ENCODE measurements at regions not wholly inside any gene's neighbourhood (a gene's known extent, or its start where the extent isn't known, plus 50 kb on each side); places are given as distances from the start of the nearest gene placed in this dataset.
"Not testable (repeated sequence)": the region's sequence is repeated elsewhere in the genome, so short reads cannot be mapped to it uniquely, and the experiment has no call there.

- no peak for DNase-seq
These were observed 107.1 kb upstream of the GSE1 start for GRCh38 chr16:85505794-85506634.

DNA sequence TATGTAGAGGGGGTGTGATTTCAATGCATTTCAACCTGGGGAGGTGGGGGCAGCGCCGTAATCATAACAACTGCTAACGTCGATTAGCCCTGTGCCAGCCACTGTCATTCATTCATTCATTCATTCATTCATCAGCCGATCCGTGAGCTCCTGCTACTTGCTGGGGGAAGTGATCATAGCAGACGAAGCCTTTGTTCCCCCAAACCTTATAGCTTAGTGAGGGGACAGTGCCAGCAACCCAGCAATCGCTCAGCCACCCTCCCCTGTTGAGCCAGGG, 106.5 kb upstream of the GSE1 start:
- DNase-seq = no peak

GRCh38 chr16:85507342-85507741, 105.8 kb upstream of the GSE1 start:
- no peak for DNase-seq

- no peak for DNase-seq
These were observed 104.7 kb upstream of the GSE1 start for GRCh38 chr16:85508388-85508787.

GRCh38 chr16:85508993-85509392, 104.1 kb upstream of the GSE1 start:
- no peak for DNase-seq

- DNase-seq = no peak
These were observed 103.0 kb upstream of the GSE1 start for GRCh38 chr16:85510041-85510659.

DNA sequence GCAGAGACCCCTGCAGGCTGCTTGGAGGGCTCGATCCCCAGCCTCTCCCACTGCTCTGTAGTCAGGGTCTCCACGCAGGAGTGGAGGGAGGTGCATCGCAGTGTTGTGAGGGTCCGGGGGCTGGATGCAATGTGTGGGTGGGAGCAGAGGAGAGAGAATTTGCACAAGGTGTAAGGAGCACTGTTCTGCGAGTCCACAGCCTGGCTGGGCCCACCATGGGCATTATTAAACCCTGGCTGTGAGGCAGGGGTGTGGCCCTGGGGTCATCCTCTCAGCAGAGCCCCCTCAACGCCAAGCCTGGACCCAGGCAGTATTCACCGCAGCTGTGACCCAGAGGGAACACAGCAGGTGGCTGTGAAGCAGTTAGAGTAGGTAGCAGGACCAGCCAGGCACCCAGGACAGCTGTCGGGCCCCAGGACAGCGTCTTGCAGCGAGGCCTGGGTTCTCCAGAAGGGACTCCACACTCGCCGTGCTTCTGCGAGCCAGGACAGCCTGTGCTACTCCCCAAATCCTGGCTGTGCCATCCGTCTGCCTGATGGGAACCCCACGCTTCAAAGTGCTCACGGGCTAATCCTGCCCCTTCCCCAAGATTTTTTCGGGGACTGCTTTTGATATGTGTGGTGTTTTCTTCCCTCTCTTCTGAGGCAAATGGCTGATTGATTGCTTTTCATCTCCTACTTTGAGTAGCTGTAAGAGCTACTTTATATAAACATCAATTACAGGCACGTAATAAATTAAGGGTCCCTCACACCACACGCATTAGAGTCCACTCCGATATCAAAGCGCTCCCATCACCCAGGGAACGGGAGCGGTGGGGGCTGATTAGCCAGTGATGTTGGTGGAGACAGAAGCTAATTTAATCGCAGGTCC, 100.9 kb upstream of the GSE1 start:
- no peak for DNase-seq

- no peak for DNase-seq
These were observed 100.4 kb upstream of the GSE1 start for GRCh38 chr16:85512808-85513115.

DNA sequence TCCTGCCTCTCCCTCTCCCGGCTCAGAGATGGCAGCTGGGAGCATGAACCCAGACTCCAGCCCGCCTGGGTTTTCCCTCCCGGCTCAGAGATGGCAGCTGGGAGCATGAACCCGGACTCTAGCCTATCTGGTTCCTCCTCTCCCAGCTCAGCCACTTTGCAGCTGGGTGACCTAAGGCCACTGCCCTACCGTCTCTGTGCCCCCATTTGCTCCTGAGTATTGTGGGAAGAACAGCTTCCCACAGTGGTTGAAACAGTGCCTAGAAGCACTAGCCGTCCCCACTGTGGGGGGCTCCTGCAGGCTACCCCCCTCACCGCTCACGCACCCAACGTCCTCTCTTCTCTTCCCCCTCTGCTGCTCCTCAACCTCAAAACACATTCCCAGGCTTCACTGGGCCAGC, 99.9 kb upstream of the GSE1 start:
- no peak for DNase-seq

GRCh38 chr16:85513649-85514048, 99.5 kb upstream of the GSE1 start:
- DNase-seq = no peak

- DNase-seq = no peak
These were observed 98.9 kb upstream of the GSE1 start for GRCh38 chr16:85514295-85514597.

DNA sequence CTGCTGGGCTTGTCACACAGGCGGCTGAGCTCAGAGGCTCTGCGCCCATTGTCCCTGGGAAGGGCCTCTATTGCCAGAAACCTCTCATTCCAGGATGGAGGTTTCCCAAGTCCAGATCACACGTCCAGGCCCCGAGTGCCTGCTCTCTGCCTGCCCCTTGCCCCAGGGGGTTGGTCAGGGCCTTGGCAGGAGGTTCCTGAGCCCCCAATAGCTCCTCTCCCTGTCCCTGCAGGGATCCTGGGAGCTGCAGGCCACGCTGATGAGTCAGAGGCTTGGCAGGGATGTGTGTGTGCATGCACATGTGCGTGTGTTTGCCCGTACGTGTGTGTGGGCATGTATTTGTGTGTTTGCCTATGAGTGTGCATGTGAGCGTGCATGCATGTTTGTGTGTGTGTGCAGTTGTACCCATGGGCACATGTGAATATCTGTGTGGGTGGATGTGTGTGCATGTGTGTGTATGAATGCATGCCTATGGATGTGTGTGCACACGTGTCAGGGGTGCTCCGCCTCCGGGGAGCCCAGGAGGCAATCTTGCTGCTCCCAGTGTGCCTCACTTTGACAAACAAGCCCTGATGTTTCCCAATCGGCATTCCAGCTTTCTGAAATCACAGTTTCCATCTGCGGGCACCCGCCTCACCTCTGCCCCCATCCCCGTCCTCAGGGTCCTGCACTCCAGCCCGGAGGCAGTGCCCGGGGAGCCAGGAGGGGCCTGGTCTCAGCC, 98.4 kb upstream of the GSE1 start:
- DNase-seq = no peak

DNA sequence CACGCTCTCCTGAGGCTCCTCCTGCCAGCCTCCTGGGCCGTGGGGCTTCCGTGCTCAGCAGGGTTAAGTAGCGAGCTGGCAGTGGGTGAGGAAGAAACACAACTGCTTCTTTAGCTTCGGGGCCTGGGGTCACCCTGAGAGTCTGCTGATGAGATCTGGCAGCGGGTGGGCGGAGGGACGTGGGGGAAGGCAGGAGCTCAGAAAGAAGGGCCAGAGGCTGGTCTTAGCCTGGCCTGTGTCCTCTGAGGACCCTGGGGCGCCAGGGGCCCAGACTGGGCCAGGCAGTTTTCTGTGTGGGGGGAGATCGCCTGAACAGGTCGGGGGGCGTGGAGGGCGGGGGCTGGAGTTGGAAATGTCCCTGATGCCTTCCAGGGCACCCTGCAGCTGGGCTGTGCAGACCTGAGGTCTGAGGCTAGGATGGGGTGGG, 97.8 kb upstream of the GSE1 start:
- no peak for DNase-seq

DNA sequence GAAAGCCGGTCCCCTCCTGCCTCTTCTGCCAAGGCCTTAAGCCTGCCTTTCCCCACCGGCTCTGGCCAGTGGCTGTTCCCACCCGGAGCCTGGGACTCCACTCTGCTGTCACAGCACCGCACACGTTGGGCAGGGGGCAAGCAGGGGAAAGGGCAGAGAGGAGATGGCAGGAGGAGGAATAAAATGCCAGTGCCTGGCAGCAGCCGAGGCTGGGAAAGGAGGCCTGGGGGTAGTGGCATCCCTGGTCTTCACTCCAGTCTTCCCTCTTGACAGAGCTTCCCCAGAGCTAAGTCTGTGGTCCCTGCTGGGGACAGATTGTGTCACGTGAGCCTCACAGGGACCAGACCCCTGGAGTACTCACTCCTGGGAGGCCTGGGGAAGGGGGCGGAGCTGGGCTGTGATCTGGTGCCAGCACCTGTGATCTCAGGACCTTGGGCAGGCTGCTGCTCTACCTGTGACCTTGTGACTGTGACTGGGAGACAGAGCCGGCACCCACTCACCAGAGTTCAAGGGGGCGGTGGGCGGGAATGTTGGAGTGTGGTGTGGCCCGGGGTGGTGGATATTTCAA, 97.2 kb upstream of the GSE1 start:
- DNase-seq = no peak

DNA sequence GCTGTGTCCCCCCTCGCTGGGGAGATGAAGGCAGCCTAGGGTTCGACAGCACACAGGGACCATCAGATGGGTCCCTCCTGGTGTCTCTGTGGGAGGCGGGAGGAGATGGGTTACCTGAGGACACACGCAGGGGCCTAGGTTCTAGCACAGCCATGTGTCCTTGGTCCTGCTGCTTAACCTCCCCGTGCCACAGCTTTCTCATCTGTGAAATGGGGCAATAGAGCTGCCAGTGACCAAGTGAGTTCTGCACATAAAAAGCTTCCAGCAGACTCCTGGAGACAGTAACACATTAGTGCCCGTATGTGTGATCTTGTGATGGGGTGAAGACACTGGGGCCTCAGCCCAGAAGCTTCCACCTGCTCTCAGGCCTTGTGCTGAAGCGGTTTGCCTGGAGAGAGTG, 96.0 kb upstream of the GSE1 start:
- no peak for DNase-seq

DNA sequence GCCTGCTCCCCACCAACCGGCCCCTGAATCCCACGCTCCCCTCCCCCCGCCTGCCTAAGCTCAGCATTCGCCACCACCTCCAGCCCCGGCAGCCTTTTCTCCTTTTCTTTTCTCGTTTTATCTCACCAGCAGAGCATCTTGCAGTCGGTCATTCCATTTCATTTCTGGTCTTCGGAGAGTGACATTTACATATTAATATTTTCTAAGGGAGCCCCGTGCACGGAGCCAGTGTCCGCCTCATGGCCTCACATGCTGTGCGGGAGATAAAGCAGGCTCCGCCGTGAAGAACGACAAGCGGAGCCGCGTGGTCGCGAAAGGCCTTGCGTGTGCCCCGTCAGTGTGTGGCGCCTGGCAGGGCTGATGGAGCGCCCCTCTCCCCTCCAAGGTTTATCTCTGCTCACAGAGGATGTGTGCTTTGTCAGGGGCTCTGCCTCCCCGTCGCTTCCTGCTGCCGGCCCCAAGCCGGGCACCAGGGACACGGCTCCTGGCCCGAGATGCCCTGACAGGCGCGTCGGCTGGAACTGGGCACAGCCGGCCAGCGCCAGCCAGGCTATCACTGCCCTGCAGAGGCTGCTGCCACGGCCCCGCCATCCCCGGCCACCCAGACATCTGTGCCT, 95.5 kb upstream of the GSE1 start:
- DNase-seq = no peak

DNA sequence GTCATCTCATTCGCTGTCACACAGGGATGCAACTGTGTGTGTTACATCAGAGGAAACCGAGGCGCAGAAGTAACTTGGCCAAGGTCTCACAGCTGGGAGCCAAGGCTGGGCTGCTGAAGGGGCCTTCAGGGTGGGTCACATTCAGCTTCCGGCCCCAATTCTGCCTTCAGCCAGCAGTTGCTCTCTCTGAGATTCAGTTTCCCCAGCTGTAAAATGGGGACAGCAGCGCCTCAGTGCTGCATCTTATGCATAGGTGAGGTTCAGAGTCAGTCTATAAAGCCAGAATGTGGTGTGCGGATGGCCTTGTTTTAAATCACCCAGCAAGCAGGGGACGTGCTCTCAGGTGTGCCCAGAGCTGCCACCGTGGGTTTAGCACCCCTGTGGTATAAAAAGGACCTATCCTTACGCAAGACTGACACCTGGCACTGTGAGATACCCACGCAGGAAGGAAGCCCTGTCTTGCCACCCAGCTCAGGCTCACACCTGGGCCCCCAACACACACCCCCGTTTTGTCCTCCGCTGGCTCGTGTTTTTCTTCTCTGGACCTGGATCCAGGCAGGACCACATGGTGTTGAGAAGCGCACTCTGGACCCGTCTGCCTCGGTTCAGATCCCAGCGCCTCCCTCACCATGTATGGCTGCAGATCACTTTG, 94.6 kb upstream of the GSE1 start:
- DNase-seq = no peak

GRCh38 chr16:85519050-85519440, 94.1 kb upstream of the GSE1 start:
- DNase-seq = not testable (repeated sequence)

DNA sequence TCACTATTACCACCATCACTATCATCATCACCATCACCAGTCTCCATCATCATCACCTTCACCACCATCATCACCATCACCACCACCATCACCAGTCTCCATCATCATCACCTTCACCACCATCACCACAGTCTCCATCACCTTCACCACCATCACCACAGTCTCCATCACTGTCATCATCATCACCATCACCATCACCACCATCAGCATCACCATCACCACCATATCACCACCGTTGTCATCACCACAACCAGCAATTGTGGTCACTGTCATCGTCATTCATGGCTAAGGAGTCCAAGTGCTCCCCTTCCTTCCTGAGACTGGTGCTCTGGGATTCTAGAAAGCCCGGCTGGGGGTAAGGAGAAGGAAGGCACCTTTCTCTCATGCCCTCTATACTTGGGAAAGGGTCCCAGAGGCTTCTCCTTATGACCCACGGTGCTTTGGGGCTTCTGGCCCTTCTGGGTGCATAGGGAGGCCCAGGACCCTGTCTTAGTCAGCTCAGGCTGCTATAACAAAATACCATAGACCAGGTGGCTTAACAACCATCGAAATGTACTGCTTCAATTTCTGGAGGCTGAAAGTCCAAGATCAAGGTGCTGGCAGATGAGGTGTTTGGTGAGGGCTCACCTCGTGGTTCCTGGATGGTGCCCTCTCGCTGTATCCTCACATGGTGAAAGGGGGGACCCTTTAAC, 93.4 kb upstream of the GSE1 start:
- DNase-seq = no peak

DNA sequence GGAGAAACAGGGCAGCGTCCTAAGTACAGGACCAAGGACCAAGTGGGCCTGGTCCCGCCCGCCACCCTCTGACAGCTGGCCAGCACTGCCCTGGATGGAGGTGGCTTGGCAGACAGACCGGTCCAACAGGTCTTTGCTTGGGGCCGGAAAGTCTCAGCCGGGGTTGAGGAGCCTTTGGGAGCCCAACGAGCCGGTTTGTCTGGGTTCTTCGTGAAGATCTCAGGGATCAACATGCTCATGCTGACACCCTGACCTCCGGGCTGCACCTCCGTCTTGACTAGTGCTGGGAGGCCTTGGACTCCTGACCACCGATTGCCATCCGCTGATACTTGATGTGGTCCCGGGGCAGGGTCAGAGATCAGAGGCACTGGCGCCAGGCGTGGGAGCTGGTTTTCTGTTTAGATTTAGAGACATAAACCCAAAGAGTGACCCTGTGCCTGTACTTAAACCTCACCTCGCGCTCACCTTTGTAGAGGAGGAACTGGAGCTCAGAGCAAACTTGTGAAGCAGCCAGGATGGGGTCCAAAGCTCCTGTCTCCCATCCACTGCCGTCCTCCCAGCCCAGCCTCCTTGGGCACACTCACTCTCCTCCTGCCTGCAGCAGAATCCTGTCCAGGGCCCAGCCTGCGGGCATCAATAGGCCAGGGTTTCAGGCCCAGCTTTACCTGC, 92.1 kb upstream of the GSE1 start:
- peak; percentile 53 for DNase-seq

Data from DMS79 (cell line).